IPS DF 4.7 (cell line): ENCODE measurements at regions not wholly inside any gene's neighbourhood (a gene's known extent, or its start where the extent isn't known, plus 50 kb on each side); places are given as distances from the start of the nearest gene placed in this dataset.
"Not testable (repeated sequence)": the region's sequence is repeated elsewhere in the genome, so short reads cannot be mapped to it uniquely, and the experiment has no call there.

Experiments
- DNase-seq: peaks from one replicate; pipeline ENCODE4 v3.0.0-alpha.2; 2013; ENCODE audit warnings: low spot score; ENCODE audit errors: extremely low read depth

GRCh38 chr6:12348530-12349511 lies 58.7 kb downstream of the EDN1 start:
- DNase-seq, result no peak

GRCh38 chr6:12350644-12351170 lies 60.5 kb downstream of the EDN1 start:
- no peak for DNase-seq

- DNase-seq, result no peak
These were observed 61.5 kb downstream of the EDN1 start for GRCh38 chr6:12351672-12352071.

- no peak for DNase-seq
These were observed 63.6 kb downstream of the EDN1 start for GRCh38 chr6:12353731-12354130.

- DNase-seq, result no peak
These were observed 64.3 kb downstream of the EDN1 start for GRCh38 chr6:12354499-12354898.

GRCh38 chr6:12355354-12355753 lies 65.2 kb downstream of the EDN1 start:
- no peak for DNase-seq

- no peak for DNase-seq
These were observed 66.3 kb downstream of the EDN1 start for GRCh38 chr6:12356431-12356830.

- no peak for DNase-seq
These were observed 67.1 kb downstream of the EDN1 start for GRCh38 chr6:12356983-12357972.

- DNase-seq, result no peak
These were observed 68.9 kb downstream of the EDN1 start for GRCh38 chr6:12359036-12359435.

- DNase-seq, result no peak
These were observed 71.0 kb downstream of the EDN1 start for GRCh38 chr6:12361042-12361765.

- not testable (repeated sequence) for DNase-seq
These were observed 73.1 kb downstream of the EDN1 start for GRCh38 chr6:12363277-12363650.

- no peak for DNase-seq
These were observed 73.7 kb downstream of the EDN1 start for GRCh38 chr6:12363651-12364381.

- no peak for DNase-seq
These were observed 74.5 kb downstream of the EDN1 start for GRCh38 chr6:12364621-12365020.

- no peak for DNase-seq
These were observed 76.6 kb downstream of the EDN1 start for GRCh38 chr6:12366731-12367130.

- DNase-seq, result no peak
These were observed 77.3 kb downstream of the EDN1 start for GRCh38 chr6:12367412-12367811.

GRCh38 chr6:12369355-12369754 lies 79.2 kb downstream of the EDN1 start:
- DNase-seq, result no peak

GRCh38 chr6:12369781-12370262 lies 79.7 kb downstream of the EDN1 start:
- DNase-seq, result no peak

- no peak for DNase-seq
These were observed 81.0 kb downstream of the EDN1 start for GRCh38 chr6:12371151-12371550.

- DNase-seq, result no peak
These were observed 81.5 kb downstream of the EDN1 start for GRCh38 chr6:12371641-12372146.

- DNase-seq, result no peak
These were observed 89.0 kb downstream of the EDN1 start for GRCh38 chr6:12379181-12379580.
